GM12892 (cell line): ENCODE measurements at regions not wholly inside any gene's neighbourhood (a gene's known extent, or its start where the extent isn't known, plus 50 kb on each side); places are given as distances from the start of the nearest gene placed in this dataset.

Experiments
- DNase-seq: peaks from one replicate; pipeline ENCODE4 v3.0.0; 2011; ENCODE audit not compliant: insufficient read length
- FAIRE-seq: peaks from 2 replicates; lab custom pipeline; 2011; peaks lifted over from hg19 to GRCh38; lab: Jason Lieb, UNC
- POLR2A ChIP-seq: IDR thresholded peaks from 2 replicates; pipeline ENCODE4 v1.6.1; 2011; ENCODE audit warnings: low read depth, low read length, control low read depth
- POLR2AphosphoS5 ChIP-seq: IDR thresholded peaks from 2 replicates; pipeline ENCODE4 v1.6.1; 2011; ENCODE audit warnings: low read depth, low read length, control low read depth
- TAF1 ChIP-seq: IDR thresholded peaks from 2 replicates; pipeline ENCODE4 v1.6.1; 2011; ENCODE audit warnings: low read depth, mild to moderate bottlenecking, control low read depth, low read length, borderline replicate concordance

GRCh38 chr10:130453036-130453720 lies 317.0 kb downstream of the GLRX3 start:
- FAIRE-seq: no peak
- no peak for TF ChIP-seq POLR2AphosphoS5
- TF ChIP-seq POLR2A: no peak
- TF ChIP-seq TAF1: no peak
- no peak for DNase-seq

- no peak for TF ChIP-seq TAF1
- no peak for TF ChIP-seq POLR2A
- no peak for TF ChIP-seq POLR2AphosphoS5
- FAIRE-seq: no peak
- no peak for DNase-seq
Measured at GRCh38 chr10:130453721-130454542, 317.7 kb downstream of the GLRX3 start.

GRCh38 chr10:130454543-130455000 lies 318.4 kb downstream of the GLRX3 start:
- FAIRE-seq (no peak), DNase-seq (no peak)
- no peak for TF ChIP-seq POLR2A
- no peak for TF ChIP-seq TAF1
- no peak for TF ChIP-seq POLR2AphosphoS5

GRCh38 chr10:130455111-130455695 lies 319.0 kb downstream of the GLRX3 start:
- TF ChIP-seq TAF1 (no peak), POLR2A (no peak), POLR2AphosphoS5 (no peak)

DNA sequence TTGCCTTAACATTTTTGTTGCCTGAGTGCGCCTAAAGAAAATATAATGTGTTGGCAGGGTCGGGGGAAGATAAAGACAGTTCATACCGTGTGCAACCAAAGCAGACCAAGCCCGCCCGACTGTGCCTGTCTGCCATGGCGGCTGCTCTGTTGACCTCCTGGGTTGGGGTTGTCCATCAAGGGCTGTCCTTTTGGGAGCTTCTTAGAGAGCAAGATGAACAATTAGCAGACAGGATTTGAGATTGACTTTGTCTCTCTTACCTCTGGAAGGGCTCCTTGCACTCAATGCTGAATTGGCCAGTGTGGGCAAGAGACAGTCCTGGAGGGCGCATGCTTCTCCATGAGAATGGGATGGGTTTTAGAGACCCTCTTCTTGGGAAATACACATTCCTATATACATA lies 319.6 kb downstream of the GLRX3 start:
- FAIRE-seq: no peak
- no peak for DNase-seq

More at GRCh38 chr10:130455111-130455695, 319.0 kb downstream of the GLRX3 start:
- no peak for DNase-seq
- no peak for FAIRE-seq

DNA sequence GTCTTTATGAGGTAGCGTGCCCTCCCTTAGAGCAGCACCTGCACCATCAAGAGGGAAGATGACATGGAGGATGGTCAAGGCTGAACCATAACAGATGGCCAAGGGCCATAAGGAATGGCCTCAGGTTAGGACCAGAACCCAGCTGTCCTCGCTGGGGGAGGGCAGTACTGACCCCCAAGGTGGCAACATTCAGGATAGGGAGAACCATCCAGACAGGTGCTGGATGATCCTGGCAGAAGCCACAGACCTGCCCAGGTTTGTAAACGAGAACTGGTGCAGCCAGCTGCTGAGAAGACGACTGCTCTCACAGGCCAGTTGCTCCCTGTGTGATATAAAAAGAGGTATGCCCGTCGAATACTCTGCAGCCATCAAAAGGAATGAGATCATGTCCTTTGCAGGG lies 320.4 kb downstream of the GLRX3 start:
- TF ChIP-seq TAF1 (no peak), POLR2A (no peak), POLR2AphosphoS5 (no peak)
- no peak for DNase-seq
- FAIRE-seq: no peak

More for the DNA sequence above, 319.6 kb downstream of the GLRX3 start:
- TF ChIP-seq POLR2AphosphoS5 (no peak), POLR2A (no peak), TAF1 (no peak)

DNA sequence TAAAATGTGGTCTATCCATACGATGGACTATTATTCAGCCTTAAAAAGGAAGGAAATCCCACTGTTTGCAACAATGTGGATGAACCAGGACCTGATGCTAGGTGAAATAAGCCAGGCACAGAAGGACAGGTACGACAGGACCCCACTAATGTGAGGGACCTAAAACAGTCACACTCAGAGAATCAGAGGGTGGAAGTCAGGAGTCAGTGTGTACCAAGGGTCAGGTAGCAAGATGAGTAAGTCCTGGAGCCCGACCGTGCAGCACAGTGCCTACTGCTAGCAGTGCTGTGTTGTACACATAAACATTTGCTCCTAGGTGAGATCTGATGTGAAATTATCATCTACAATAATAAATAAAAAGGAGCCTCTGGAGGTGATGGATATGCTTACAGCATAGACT lies 322.3 kb downstream of the GLRX3 start:
- FAIRE-seq: no peak
- no peak for TF ChIP-seq POLR2AphosphoS5
- TF ChIP-seq POLR2A: no peak
- TF ChIP-seq TAF1: no peak
- DNase-seq: no peak

GRCh38 chr10:130459011-130459410 lies 322.8 kb downstream of the GLRX3 start:
- FAIRE-seq (no peak), DNase-seq (no peak)
- TF ChIP-seq POLR2AphosphoS5 (no peak), POLR2A (no peak), TAF1 (no peak)

DNA sequence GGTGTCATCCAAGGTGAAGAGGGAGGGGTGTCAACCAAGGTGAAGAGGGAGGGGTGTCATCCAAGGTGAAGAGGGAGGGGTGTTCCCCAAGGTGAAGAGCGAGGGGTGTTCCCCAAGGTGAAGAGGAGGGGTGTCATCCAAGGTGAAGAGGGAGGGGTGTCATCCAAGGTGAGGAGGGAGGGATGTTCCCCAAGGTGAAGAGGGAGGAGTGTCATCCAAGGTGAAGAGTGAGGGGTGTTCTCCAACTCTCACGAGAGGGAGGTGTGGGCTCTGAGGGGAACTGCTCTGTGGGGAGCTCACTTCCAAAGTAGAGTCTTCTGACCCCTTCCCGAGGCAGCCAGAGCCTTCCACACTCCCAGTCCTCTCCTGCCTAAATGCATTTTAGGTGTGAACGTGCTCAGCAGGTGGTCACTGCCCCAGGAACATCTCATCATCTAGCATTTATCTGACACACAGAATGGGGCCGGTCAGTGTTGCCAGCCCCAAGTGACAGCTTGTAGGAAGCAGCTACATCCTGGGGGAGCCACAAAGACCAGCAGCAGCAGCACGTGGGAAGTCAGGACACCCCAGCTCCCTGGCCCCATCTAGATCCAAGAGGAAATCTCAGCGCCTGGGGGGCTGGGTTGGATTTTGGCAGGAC lies 323.8 kb downstream of the GLRX3 start:
- TF ChIP-seq POLR2A (no peak), POLR2AphosphoS5 (no peak), TAF1 (no peak)
- FAIRE-seq (no peak), DNase-seq (no peak)

DNA sequence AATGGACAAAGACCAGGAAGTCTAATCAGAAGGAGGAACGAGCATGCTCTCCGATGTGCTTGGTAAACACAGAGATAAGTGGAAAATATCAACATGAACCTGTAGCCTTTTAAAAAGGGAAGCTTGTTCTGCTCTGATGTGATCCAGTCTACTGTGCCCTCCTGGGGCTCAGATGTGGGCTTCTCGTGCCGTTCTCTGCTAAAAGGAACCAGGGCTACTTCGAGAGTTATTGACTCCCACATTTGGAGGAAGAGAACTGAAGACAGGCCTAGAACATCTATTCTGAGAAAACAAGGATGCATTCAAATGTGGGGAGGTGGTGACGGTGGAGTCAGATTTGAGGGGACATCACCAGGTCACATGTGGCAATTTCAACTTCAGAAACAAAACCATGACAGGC lies 325.4 kb downstream of the GLRX3 start:
- DNase-seq: no peak
- FAIRE-seq: no peak
- TF ChIP-seq TAF1: no peak
- TF ChIP-seq POLR2AphosphoS5: no peak
- TF ChIP-seq POLR2A: no peak

GRCh38 chr10:130463104-130463875 lies 327.1 kb downstream of the GLRX3 start:
- TF ChIP-seq POLR2A (no peak), POLR2AphosphoS5 (no peak), TAF1 (no peak)
- FAIRE-seq: no peak
- no peak for DNase-seq
